Kidney (tissue), 13 donors: ENCODE measurements at regions not wholly inside any gene's neighbourhood (a gene's known extent, or its start where the extent isn't known, plus 50 kb on each side); places are given as distances from the start of the nearest gene placed in this dataset.

Experiments used
- DNase-seq, 5 donors: peaks; one replicate each; pipeline ENCODE4 v3.0.0-alpha.2; 2013 to 2020
- FAIRE-seq: peaks from 2 replicates; lab custom pipeline; 2012; peaks lifted over from hg19 to GRCh38; lab: Jason Lieb, UNC
- H3K27ac ChIP-seq, 2 donors: one replicate each; pipeline ENCODE4 v1.7.0; 2013; ENCODE audit warnings: low read depth in 2 of 2, low read length in 2 of 2, inconsistent platforms in 1 of 2
- H3K27me3 ChIP-seq: one replicate; pipeline ENCODE4 v1.7.1; 2013; ENCODE audit warnings: low read length, inconsistent platforms; ENCODE audit not compliant: control insufficient read depth, insufficient read depth
- H3K36me3 ChIP-seq, 3 donors: one replicate each; pipeline versions ENCODE4 v1.7.0 to v1.7.1; 2013; ENCODE audit warnings: low read length in 3 of 3, control low read depth in 1 of 3, inconsistent platforms in 1 of 3; ENCODE audit not compliant: insufficient read depth in 3 of 3, control insufficient read depth in 2 of 3
- H3K4me1 ChIP-seq, 3 donors: one replicate each; pipeline versions ENCODE4 v1.7.0 to v1.7.1; 2013; ENCODE audit warnings: low read length in 3 of 3, inconsistent platforms in 1 of 3, low read depth in 1 of 3; ENCODE audit not compliant: control insufficient read depth in 2 of 3, insufficient read depth in 2 of 3
- H3K4me3 ChIP-seq, 3 donors: one replicate each; pipeline versions ENCODE4 v1.7.0 to v1.8.1; 2013; ENCODE audit warnings: low read length in 3 of 3, control low read depth in 1 of 3, inconsistent platforms in 1 of 3
- H3K9ac ChIP-seq, 3 donors: one replicate each; pipeline versions ENCODE4 v1.7.0 to v1.7.1; 2013; ENCODE audit warnings: low read length in 3 of 3, control low read depth in 1 of 3, inconsistent platforms in 1 of 3
- H3K9me3 ChIP-seq, 3 donors: one replicate each; pipeline versions ENCODE4 v1.7.0 to v1.7.1; 2013; ENCODE audit warnings: low read length in 3 of 3, control low read depth in 1 of 3, inconsistent platforms in 1 of 3; ENCODE audit not compliant: control insufficient read depth in 2 of 3, insufficient read depth in 1 of 3
- intact Hi-C: fragments of 100-400 bp; cut with DNase I; formaldehyde crosslinking; loops from one replicate; pipeline ENCODE4 v1.11.1; 2022
- TF ChIP-seq, protein P1 (sequence below): IDR thresholded peaks from 3 replicates; pipeline ENCODE4 v1.5.1; 2012; ENCODE audit warnings: mild to moderate bottlenecking, moderate library complexity, borderline replicate concordance; ENCODE audit not compliant: insufficient read depth; ENCODE audit errors: extremely low read depth
- donor health status: control.
- donor health status: control.
- donor health status: control.
- donor health status: control.
- donor health status: control.
- donor health status: DM: yes; HTN: yes; CAD: no.
- donor health status: Normal renal cell carcinoma (clear cell type).

DNA sequence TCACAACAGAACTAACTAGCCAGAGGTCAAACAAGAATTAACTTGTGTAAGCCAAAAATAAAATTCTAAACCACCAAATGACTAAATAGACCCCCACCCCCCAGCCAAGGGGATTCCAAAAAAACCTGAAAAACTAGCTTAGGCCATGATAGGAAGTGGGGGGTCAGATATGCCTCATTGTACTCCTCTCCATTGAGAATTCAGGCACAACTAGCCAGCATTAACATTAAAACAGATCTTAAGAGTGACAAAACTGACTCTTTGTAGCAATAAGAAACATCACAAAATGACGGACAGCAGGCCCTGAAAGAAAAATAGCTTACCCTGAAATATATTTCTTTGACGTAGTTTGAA, 103.0 kb upstream of the ETV3 start:
- FAIRE-seq, result no peak
- Histone ChIP-seq H3K27ac (no peak overlapping the region), H3K9ac (no peak overlapping the region), H3K27me3 (no peaks in the 10 kb centered on the region), H3K9me3 (no peaks in the 10 kb centered on the region), H3K4me1 (peaks cover 0 to 7% (median 0%) of the 10 kb centered on the region in 3 donors), H3K4me3 (no peak overlapping the region), H3K36me3 (no peaks in the 10 kb centered on the region)
- intact Hi-C loops, result no loop called here
- peak in 2 of 5 donors; percentile 11 to 33 for DNase-seq
- TF ChIP-seq, protein P1, sequence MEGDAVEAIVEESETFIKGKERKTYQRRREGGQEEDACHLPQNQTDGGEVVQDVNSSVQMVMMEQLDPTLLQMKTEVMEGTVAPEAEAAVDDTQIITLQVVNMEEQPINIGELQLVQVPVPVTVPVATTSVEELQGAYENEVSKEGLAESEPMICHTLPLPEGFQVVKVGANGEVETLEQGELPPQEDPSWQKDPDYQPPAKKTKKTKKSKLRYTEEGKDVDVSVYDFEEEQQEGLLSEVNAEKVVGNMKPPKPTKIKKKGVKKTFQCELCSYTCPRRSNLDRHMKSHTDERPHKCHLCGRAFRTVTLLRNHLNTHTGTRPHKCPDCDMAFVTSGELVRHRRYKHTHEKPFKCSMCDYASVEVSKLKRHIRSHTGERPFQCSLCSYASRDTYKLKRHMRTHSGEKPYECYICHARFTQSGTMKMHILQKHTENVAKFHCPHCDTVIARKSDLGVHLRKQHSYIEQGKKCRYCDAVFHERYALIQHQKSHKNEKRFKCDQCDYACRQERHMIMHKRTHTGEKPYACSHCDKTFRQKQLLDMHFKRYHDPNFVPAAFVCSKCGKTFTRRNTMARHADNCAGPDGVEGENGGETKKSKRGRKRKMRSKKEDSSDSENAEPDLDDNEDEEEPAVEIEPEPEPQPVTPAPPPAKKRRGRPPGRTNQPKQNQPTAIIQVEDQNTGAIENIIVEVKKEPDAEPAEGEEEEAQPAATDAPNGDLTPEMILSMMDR, result no peak

DNA sequence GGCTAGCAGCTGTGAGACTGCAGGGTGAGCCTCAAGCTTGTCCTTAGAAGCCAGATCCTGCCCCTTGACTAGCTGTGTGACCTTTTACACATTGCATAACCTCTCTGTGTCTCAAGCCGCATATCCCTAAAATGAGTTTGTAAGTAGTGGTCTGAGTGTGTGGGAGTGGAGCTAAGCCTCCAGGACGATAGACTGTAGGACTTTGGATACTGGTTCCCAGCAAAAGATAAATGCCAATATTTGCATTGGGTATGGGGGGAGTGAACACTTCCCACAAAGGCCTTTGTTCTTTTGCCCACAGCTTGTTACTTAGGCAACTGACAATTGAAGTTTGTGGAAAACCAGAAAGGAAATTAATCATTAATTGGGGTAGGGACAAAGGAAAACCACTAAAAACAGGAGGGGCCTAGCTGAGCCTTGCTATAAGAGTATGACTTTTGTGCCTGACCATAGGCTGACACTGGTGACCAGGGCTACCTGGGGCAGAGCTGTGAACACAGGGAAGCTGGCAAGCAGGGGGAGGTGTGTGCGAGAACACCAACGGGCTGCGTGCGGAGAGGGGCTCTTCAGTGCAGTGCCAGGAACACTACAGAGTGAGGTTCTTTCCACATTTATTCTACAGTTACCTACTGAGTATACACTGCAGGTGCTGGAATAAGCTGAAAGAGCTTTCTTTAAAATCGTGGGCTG, 102.4 kb upstream of the ETV3 start:
- DNase-seq (peak in 4 of 5 donors; percentile 57 to 79 (median 64)), FAIRE-seq (no peak)
- H3K9me3 ChIP-seq, result no peaks in the 10 kb centered on the region
- H3K4me1 ChIP-seq, result peaks cover 0 to 7% (median 0%) of the 10 kb centered on the region in 3 donors
- H3K27me3 ChIP-seq, result no peaks in the 10 kb centered on the region
- H3K36me3 ChIP-seq, result no peaks in the 10 kb centered on the region
- intact Hi-C loops, result no loop called here
- TF ChIP-seq, protein P1, result no peak
- no peak overlapping the region for H3K9ac ChIP-seq
- no peak overlapping the region for H3K4me3 ChIP-seq
- H3K27ac ChIP-seq, result no peak overlapping the region

DNA sequence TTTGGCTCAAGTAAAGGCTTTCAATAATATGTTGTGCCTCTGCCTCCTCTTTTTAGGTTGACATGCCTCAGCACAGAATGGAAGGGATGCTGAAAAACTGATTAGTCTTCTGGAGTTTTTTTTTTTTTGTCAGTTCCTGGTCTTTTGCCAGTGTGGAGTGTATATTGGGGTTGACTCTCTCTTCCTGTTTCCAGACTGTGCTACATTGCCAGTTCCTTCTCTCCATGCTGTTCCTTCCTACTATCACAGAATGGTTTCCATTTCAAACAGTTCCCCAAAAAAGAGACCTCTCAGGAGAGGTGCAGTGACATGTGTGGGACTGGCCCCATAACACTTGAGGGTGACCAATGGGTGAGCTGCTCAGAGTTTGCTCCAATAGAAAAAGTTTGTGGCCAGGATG, 101.7 kb upstream of the ETV3 start:
- H3K9me3 ChIP-seq, result no peaks in the 10 kb centered on the region
- H3K27me3 ChIP-seq, result no peaks in the 10 kb centered on the region
- intact Hi-C loops, result no loop called here
- no peak overlapping the region for H3K4me3 ChIP-seq
- H3K9ac ChIP-seq, result no peak overlapping the region
- FAIRE-seq (no peak), DNase-seq (no peak)
- H3K36me3 ChIP-seq, result no peaks in the 10 kb centered on the region
- H3K4me1 ChIP-seq, result peaks cover 0 to 7% (median 0%) of the 10 kb centered on the region in 3 donors
- no peak overlapping the region for H3K27ac ChIP-seq
- TF ChIP-seq, protein P1, result no peak

DNA sequence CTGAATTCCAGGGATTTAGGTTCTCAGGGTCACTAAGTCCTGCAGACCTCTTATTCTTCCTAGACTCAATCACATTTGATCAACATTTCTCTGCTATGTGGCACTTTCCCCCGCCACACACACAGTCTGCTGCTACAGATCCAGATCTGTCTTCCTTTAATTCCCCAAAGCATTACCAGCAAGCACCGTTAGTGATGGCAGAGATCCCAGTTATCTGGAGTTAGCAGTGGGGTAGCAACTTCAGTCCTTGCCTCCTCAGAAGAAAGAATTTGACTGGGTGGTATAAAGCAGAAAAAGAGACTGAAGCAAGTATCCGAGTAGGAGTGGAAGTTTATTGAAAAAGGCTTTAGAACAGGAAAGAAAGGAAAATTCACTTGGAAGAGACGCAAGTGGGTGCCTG, 100.4 kb upstream of the ETV3 start:
- Histone ChIP-seq H3K4me3 (no peak overlapping the region), H3K9me3 (no peaks in the 10 kb centered on the region), H3K4me1 (peaks cover 0 to 8% (median 0%) of the 10 kb centered on the region in 3 donors), H3K36me3 (no peaks in the 10 kb centered on the region), H3K27ac (no peak overlapping the region), H3K9ac (no peak overlapping the region), H3K27me3 (no peaks in the 10 kb centered on the region)
- FAIRE-seq, result no peak
- TF ChIP-seq, protein P1, result no peak
- intact Hi-C loops, result no loop called here
- no peak for DNase-seq
